GM23338 (cell line): ENCODE measurements at regions not wholly inside any gene's neighbourhood (a gene's known extent, or its start where the extent isn't known, plus 50 kb on each side); places are given as distances from the start of the nearest gene placed in this dataset.

ENCODE experiments used
- ATAC-seq: fragments of 200-7000 bp; cut with Tn5 transposase; 3 replicates; pipeline ENCODE4 v1.9.1; 2020
- DNase-seq: peaks from one replicate; pipeline ENCODE4 v3.0.0-alpha.2; 2015; ENCODE audit warnings: low spot score
- H2AFZ ChIP-seq: fragments of 200-600 bp; sonication (generic); 2 replicates; pipeline ENCODE4 v1.8.0; 2016; ENCODE audit warnings: antibody characterized with exemption, mild to moderate bottlenecking, moderate library complexity
- H3F3A ChIP-seq: fragments of 200-600 bp; sonication (generic); replicated peaks from 2 replicates; pipeline ENCODE4 v1.8.0; 2017; ENCODE audit warnings: antibody characterized with exemption, mixed run types, low read depth
- H3K27ac ChIP-seq: fragments of 200-600 bp; sonication (generic); 2 replicates; pipeline ENCODE4 v1.6.1; 2016; ENCODE audit warnings: low read depth
- H3K27me3 ChIP-seq: fragments of 200-600 bp; sonication (generic); 2 replicates; pipeline ENCODE4 v1.8.0; 2016; ENCODE audit warnings: mild to moderate bottlenecking, mixed run types, moderate library complexity; ENCODE audit not compliant: insufficient read depth
- H3K36me3 ChIP-seq: fragments of 200-600 bp; sonication (generic); 2 replicates; pipeline ENCODE4 v1.8.0; 2016; ENCODE audit warnings: mild to moderate bottlenecking; ENCODE audit not compliant: insufficient read depth
- H3K4me1 ChIP-seq: fragments of 200-600 bp; sonication (generic); 2 replicates; pipeline ENCODE4 v1.8.0; 2016; ENCODE audit warnings: mild to moderate bottlenecking, moderate library complexity; ENCODE audit not compliant: insufficient read depth
- H3K4me2 ChIP-seq: fragments of 200-600 bp; sonication (generic); 2 replicates; pipeline ENCODE4 v1.7.1; 2017; ENCODE audit warnings: mixed run types
- H3K4me3 ChIP-seq: fragments of 200-600 bp; sonication (generic); 2 replicates; pipeline ENCODE4 v1.6.1; 2016; ENCODE audit warnings: mixed run types
- H3K79me2 ChIP-seq: fragments of 200-600 bp; sonication (generic); replicated peaks from 2 replicates; pipeline ENCODE4 v1.8.0; 2017; ENCODE audit warnings: mild to moderate bottlenecking; ENCODE audit not compliant: insufficient read depth
- H3K9me2 ChIP-seq: fragments of 200-600 bp; sonication (generic); 2 replicates; pipeline ENCODE4 v1.8.0; 2017; ENCODE audit not compliant: insufficient read depth
- H4K20me1 ChIP-seq: fragments of 200-600 bp; sonication (generic); replicated peaks from 2 replicates; pipeline ENCODE4 v1.8.0; 2017; ENCODE audit warnings: mild to moderate bottlenecking; ENCODE audit not compliant: insufficient read depth
- H3K27ac Mint-ChIP-seq: 2 replicates; pipeline ENCODE4 v1.8.0; 2020; ENCODE audit warnings: inconsistent platforms, mild to moderate bottlenecking, moderate library complexity, mixed read lengths
- H3K27me3 Mint-ChIP-seq: 3 replicates; pipeline ENCODE4 v1.8.0; 2022; ENCODE audit warnings: low read depth, mild to moderate bottlenecking, moderate library complexity, mixed read lengths, inconsistent platforms; ENCODE audit not compliant: insufficient read depth, poor library complexity
- H3K36me3 Mint-ChIP-seq: 3 replicates; pipeline ENCODE4 v1.8.0; 2021; ENCODE audit warnings: low read depth, mild to moderate bottlenecking, inconsistent platforms, moderate library complexity, mixed read lengths
- H3K4me1 Mint-ChIP-seq: 3 replicates; pipeline ENCODE4 v1.8.0; 2020; ENCODE audit warnings: mild to moderate bottlenecking, inconsistent platforms, mixed read lengths
- H3K4me3 Mint-ChIP-seq: 3 replicates; pipeline ENCODE4 v1.8.0; 2021; ENCODE audit warnings: moderate library complexity, mild to moderate bottlenecking, inconsistent platforms, mixed read lengths
- H3K9me3 Mint-ChIP-seq: 3 replicates; pipeline ENCODE4 v1.8.0; 2020; ENCODE audit warnings: moderate library complexity, mild to moderate bottlenecking, inconsistent platforms, mixed read lengths
- CREB1 ChIP-seq: fragments of 250-450 bp; sonication (Bioruptor Pico); IDR thresholded peaks from 2 replicates; pipeline ENCODE4 v1.5.0; 2020; ENCODE audit warnings: low read depth, mild to moderate bottlenecking, moderate library complexity
- CTCF ChIP-seq, 2 experiments: fragments of 200-600 bp in 1 of 2; sonication (generic) in 1 of 2; conservative IDR thresholded peaks; 2 replicates each; pipeline versions ENCODE4 v1.5.1 to v1.6.1; 2016 to 2017; ENCODE audit warnings: antibody characterized with exemption in 2 of 2, low read depth in 2 of 2, mild to moderate bottlenecking in 2 of 2, moderate library complexity in 1 of 2
- ETS1 ChIP-seq: IDR thresholded peaks from 2 replicates; pipeline ENCODE4 v1.6.1; 2016; ENCODE audit warnings: antibody characterized with exemption
- EZH2 ChIP-seq: fragments of 200-600 bp; sonication (generic); IDR thresholded peaks from one replicate; pipeline ENCODE4 v1.8.0; 2017; ENCODE audit warnings: antibody characterized with exemption, mild to moderate bottlenecking, low read depth; ENCODE audit not compliant: unreplicated experiment
- EZH2phosphoT487 ChIP-seq: fragments of 200-600 bp; sonication (generic); IDR thresholded peaks from one replicate; pipeline ENCODE4 v1.8.1; 2018; ENCODE audit warnings: antibody characterized with exemption; ENCODE audit not compliant: unreplicated experiment
- JUNB ChIP-seq: IDR thresholded peaks from one replicate; pipeline ENCODE4 v1.6.1; 2016; ENCODE audit warnings: antibody characterized with exemption; ENCODE audit not compliant: unreplicated experiment
- NANOG ChIP-seq: IDR thresholded peaks from 2 replicates; pipeline ENCODE4 v1.6.1; 2016; ENCODE audit warnings: antibody characterized with exemption, borderline replicate concordance
- POLR2AphosphoS5 ChIP-seq: IDR thresholded peaks from 2 replicates; pipeline ENCODE4 v1.6.1; 2016; ENCODE audit warnings: antibody characterized with exemption, low read depth
- REST ChIP-seq: IDR thresholded peaks from one replicate; pipeline ENCODE4 v1.6.1; 2018; ENCODE audit warnings: antibody characterized with exemption; ENCODE audit not compliant: unreplicated experiment
- STAT1 ChIP-seq: IDR thresholded peaks from one replicate; pipeline ENCODE4 v1.6.1; 2016; ENCODE audit warnings: antibody characterized with exemption; ENCODE audit not compliant: unreplicated experiment
- ZNF114 ChIP-seq: fragments of 250-450 bp; sonication (Bioruptor Pico); IDR thresholded peaks from 2 replicates; pipeline ENCODE4 v1.5.0; 2020; ENCODE audit warnings: mild to moderate bottlenecking, moderate library complexity
- ZNF331 ChIP-seq: fragments of 250-450 bp; sonication (Bioruptor Pico); IDR thresholded peaks from 2 replicates; pipeline ENCODE4 v1.5.0; 2020; ENCODE audit warnings: low read depth, mild to moderate bottlenecking, moderate library complexity
- ZNF462 ChIP-seq: fragments of 250-450 bp; sonication (Bioruptor Pico); IDR thresholded peaks from 2 replicates; pipeline ENCODE4 v1.5.0; 2020; ENCODE audit warnings: mild to moderate bottlenecking, moderate library complexity

- no peak for ATAC-seq
- H4K20me1 ChIP-seq: no peaks in the 10 kb centered on the region
- no peak overlapping the region for H3K27ac ChIP-seq
- Mint-ChIP-seq H3K27me3 (no peaks in the 10 kb centered on the region), H3K36me3 (no peaks in the 10 kb centered on the region), H3K4me1 (no peaks in the 10 kb centered on the region; the same call in 1 of the 3 replicates), H3K9me3 (no peaks in the 10 kb centered on the region), H3K27ac (no peak overlapping the region), H3K4me3 (no peak overlapping the region)
- no peaks in the 10 kb centered on the region for H3F3A ChIP-seq
- H3K4me3 ChIP-seq: no peak overlapping the region
- no peaks in the 10 kb centered on the region for H3K4me1 ChIP-seq
- no peak for DNase-seq
- H3K79me2 ChIP-seq: no peaks in the 10 kb centered on the region
- no peak overlapping the region for H3K4me2 ChIP-seq
- no peaks in the 10 kb centered on the region for H3K27me3 ChIP-seq
- no peaks in the 10 kb centered on the region for H3K9me2 ChIP-seq
- H3K36me3 ChIP-seq: no peaks in the 10 kb centered on the region
- no peak overlapping the region for H2AFZ ChIP-seq
- no peak for TF ChIP-seq POLR2AphosphoS5
- TF ChIP-seq EZH2phosphoT487: no peak
- TF ChIP-seq JUNB: no peak
- TF ChIP-seq CREB1: no peak
- TF ChIP-seq STAT1: no peak
- no peak for TF ChIP-seq EZH2
- TF ChIP-seq ZNF114 (CRISPR knock-in tag): no peak
- TF ChIP-seq ETS1: no peak
- no peak for TF ChIP-seq ZNF462
- no peak for TF ChIP-seq NANOG
- TF ChIP-seq CTCF (conservative IDR thresholded peaks at IDR 0.05; ENCODE audit: low read depth in 2 of 2): no peak
- TF ChIP-seq ZNF331 (CRISPR knock-in tag): no peak
- TF ChIP-seq REST: no peak
These were observed 77.8 kb upstream of the TEX13D start for GRCh38 chrX:124254611-124255010.
